Esophagus squamous epithelium (tissue), 5 donors: ENCODE measurements at regions not wholly inside any gene's neighbourhood (a gene's known extent, or its start where the extent isn't known, plus 50 kb on each side); places are given as distances from the start of the nearest gene placed in this dataset.

Source experiments
- DNase-seq: peaks from one replicate; lab custom pipeline; 2025; lab: John Stamatoyannopoulos, UW
- H3K27ac ChIP-seq, 4 donors: fragments of 200-600 bp; sonication (generic); one replicate each; pipeline ENCODE4 v1.5.1; 2016 to 2019; ENCODE audit warnings: mild to moderate bottlenecking in 1 of 4
- H3K27me3 ChIP-seq, 4 donors: fragments of 200-600 bp; sonication (generic); 1 replicate in 3 of 4; 2 replicates in 1 of 4; pipeline versions ENCODE4 v1.5.1 to v1.6.0; 2017 to 2021; ENCODE audit warnings: antibody characterized with exemption in 1 of 4
- H3K36me3 ChIP-seq, 3 donors: fragments of 200-600 bp; sonication (generic); one replicate each; pipeline ENCODE4 v1.5.1; 2016 to 2019
- H3K4me1 ChIP-seq, 3 donors: fragments of 200-600 bp; sonication (generic); one replicate each; pipeline ENCODE4 v1.5.1; 2017 to 2019
- H3K4me3 ChIP-seq, 4 donors: fragments of 200-600 bp; sonication (generic); 1 replicate in 3 of 4; 2 replicates in 1 of 4; pipeline ENCODE4 v1.5.1; 2016 to 2019; ENCODE audit warnings: mild to moderate bottlenecking in 2 of 4, moderate library complexity in 1 of 4
- H3K9me3 ChIP-seq, 3 donors: fragments of 200-600 bp; sonication (generic); one replicate each; pipeline ENCODE4 v1.5.1; 2016 to 2019
- POLR2A ChIP-seq, 4 donors: fragments of 450-650 bp; IDR thresholded peaks; one replicate each; pipeline ENCODE4 v1.6.1; 2017; ENCODE audit warnings: antibody characterized with exemption in 4 of 4, mild to moderate bottlenecking in 4 of 4, moderate library complexity in 3 of 4
- WGBS, 2 donors: methylation state at CpG; one replicate each; pipeline ENCODE4 v1.1.5; 2018; 5-methylcytosine and 5-hydroxymethylcytosine counted together
- intact Hi-C: fragments of 100-400 bp; cut with DNase I; formaldehyde crosslinking; loops from one replicate; pipeline ENCODE4 v1.15.0; 2022
- TF ChIP-seq, protein P1 (sequence below), 6 experiments: fragments of 450-650 bp in 4 of 6; fragments of 200-600 bp in 2 of 6; sonication (generic) in 2 of 6; IDR thresholded peaks; one replicate each; pipeline ENCODE4 v1.5.1; 2016 to 2019; ENCODE audit warnings: antibody characterized with exemption in 6 of 6, mild to moderate bottlenecking in 4 of 6, moderate library complexity in 4 of 6
- donor health status: DM: yes; HTN: yes; CAD: no.

DNA sequence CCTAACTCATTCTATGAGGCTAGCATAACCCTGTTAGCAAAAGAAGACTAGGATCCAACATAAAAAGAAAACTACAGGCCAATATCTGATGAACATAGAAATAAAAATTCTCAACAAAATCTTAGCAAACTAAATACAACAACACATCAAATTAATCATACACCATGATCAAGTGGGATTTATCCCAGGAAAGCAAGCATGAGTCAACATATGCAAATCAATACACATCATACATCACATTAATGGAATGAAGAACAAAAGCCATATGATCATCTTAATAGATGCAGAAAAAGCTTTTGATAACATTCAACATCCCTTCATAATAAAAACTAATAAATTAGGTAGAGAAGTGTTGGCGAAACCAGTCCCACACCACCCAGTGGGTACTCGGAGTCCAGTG is 136.1 kb upstream of the MME start:
- Histone ChIP-seq H3K4me3 (no peak overlapping the region), H3K36me3 (no peaks in the 10 kb centered on the region), H3K27ac (no peak overlapping the region), H3K27me3 (no peaks in the 10 kb centered on the region), H3K4me1 (no peaks in the 10 kb centered on the region), H3K9me3 (peaks cover 0 to 7% (median 0%) of the 10 kb centered on the region in 3 donors)
- intact Hi-C loops, result no loop called here
- WGBS, 2 donors, result 93 to 97% methylated on average over 2 of the region's 2 CpGs
- DNase-seq, result no peak
- TF ChIP-seq POLR2A (IDR thresholded peaks at IDR 0.05), result no peak
- TF ChIP-seq, protein P1, sequence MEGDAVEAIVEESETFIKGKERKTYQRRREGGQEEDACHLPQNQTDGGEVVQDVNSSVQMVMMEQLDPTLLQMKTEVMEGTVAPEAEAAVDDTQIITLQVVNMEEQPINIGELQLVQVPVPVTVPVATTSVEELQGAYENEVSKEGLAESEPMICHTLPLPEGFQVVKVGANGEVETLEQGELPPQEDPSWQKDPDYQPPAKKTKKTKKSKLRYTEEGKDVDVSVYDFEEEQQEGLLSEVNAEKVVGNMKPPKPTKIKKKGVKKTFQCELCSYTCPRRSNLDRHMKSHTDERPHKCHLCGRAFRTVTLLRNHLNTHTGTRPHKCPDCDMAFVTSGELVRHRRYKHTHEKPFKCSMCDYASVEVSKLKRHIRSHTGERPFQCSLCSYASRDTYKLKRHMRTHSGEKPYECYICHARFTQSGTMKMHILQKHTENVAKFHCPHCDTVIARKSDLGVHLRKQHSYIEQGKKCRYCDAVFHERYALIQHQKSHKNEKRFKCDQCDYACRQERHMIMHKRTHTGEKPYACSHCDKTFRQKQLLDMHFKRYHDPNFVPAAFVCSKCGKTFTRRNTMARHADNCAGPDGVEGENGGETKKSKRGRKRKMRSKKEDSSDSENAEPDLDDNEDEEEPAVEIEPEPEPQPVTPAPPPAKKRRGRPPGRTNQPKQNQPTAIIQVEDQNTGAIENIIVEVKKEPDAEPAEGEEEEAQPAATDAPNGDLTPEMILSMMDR (IDR thresholded peaks at IDR 0.05), result no peak

DNA sequence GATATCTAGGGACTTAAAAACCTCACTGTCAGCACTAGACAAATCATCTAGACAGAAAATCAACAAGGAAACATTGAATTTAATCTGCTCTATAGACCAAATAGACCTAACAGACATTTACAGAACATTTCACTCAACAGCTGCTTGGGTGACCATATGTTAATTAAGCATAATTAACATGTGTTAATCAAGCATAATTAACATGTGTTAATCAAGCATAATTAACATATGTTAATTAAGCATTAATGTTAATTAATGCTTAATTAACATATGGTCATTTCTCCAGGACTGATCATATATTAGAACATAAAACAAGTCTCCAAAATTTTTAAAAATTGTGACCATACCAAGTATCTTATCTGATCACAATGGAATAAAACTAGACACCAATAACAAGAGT is 137.3 kb upstream of the MME start:
- DNase-seq, result no peak
- no peaks in the 10 kb centered on the region for H3K4me1 ChIP-seq
- intact Hi-C loops, result no loop called here
- no peaks in the 10 kb centered on the region for H3K36me3 ChIP-seq
- no peak overlapping the region for H3K27ac ChIP-seq
- H3K9me3 ChIP-seq, result peaks cover 0 to 7% (median 0%) of the 10 kb centered on the region in 3 donors
- TF ChIP-seq, protein P1 (IDR thresholded peaks at IDR 0.05), result no peak
- no peak for TF ChIP-seq POLR2A (IDR thresholded peaks at IDR 0.05)
- no peaks in the 10 kb centered on the region for H3K27me3 ChIP-seq
- no peak overlapping the region for H3K4me3 ChIP-seq

DNA sequence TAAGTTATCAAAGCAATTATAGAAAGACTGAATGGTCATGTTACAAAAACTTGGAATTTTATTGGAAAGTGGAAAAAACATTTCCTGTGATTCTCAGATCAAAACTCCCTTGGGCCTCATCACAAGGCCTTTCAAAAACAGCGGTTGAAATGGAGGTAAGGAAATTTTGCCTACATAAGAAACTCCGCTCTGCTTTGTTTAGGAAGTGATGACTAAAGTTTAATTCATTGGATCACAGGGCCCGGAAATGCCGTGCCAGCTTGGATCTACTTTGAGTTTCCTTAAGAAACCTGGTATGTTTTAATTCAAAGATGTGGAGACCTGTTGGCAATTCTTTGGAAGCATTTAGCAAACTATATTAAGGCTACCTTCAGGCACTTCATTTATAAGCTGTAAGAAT is 143.9 kb upstream of the MME start:
- intact Hi-C loops, result no loop called here
- H3K27ac ChIP-seq, result no peak overlapping the region
- no peaks in the 10 kb centered on the region for H3K36me3 ChIP-seq
- H3K4me1 ChIP-seq, result no peaks in the 10 kb centered on the region
- no peaks in the 10 kb centered on the region for H3K27me3 ChIP-seq
- no peak for TF ChIP-seq POLR2A (IDR thresholded peaks at IDR 0.05)
- TF ChIP-seq, protein P1 (IDR thresholded peaks at IDR 0.05), result no peak
- WGBS, 2 donors, result 74 to 87% methylated on average over 4 of the region's 4 CpGs
- no peak overlapping the region for H3K4me3 ChIP-seq
- peaks cover 0 to 7% (median 0%) of the 10 kb centered on the region in 3 donors for H3K9me3 ChIP-seq
- no peak for DNase-seq

DNA sequence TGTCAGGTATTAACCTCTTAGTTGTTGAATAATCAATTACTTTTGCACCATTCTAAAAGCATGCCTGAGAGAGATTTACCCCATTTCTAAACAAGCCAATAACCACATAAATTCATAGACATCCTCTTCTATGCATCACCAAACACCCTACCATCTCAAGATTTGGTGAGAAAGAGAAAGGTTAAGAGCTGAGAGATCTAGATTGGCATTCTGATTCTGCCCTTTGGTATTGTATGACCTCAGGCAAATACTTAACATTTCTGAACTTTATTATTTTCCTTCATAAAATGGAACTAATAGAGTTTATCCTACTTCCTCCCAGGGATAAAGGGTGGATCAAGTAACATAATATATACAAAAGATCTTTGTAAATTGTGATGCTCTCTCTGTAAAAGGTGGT is 146.5 kb upstream of the MME start:
- Histone ChIP-seq H3K9me3 (no peaks in the 10 kb centered on the region), H3K27ac (no peak overlapping the region), H3K36me3 (no peaks in the 10 kb centered on the region), H3K4me1 (no peaks in the 10 kb centered on the region), H3K4me3 (no peak overlapping the region), H3K27me3 (no peaks in the 10 kb centered on the region)
- TF ChIP-seq POLR2A (IDR thresholded peaks at IDR 0.05), result no peak
- TF ChIP-seq, protein P1 (IDR thresholded peaks at IDR 0.05), result no peak
- DNase-seq, result no peak
- intact Hi-C loops, result no loop called here

DNA sequence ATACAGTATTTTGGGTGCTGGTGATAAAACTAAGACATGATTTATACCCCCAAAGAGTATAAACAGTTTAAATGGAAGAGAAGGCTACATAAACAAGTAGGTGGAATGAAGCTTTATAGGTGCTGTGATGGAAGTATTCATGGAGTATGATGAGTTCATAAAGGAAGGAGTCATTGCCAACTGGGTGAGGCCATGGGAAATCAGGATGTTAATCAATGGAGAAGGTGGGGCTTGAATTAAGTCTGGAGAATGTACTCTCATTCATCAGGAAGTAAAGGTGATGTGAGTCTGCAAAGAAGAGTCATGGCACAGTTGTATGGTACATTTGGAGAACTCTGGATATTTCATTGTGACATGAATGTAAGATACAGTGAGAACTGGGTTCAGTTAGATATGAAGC is 147.5 kb upstream of the MME start:
- no peaks in the 10 kb centered on the region for H3K27me3 ChIP-seq
- DNase-seq, result no peak
- TF ChIP-seq POLR2A (IDR thresholded peaks at IDR 0.05), result no peak
- TF ChIP-seq, protein P1 (IDR thresholded peaks at IDR 0.05), result no peak
- H3K36me3 ChIP-seq, result no peaks in the 10 kb centered on the region
- H3K4me3 ChIP-seq, result no peak overlapping the region
- H3K27ac ChIP-seq, result no peak overlapping the region
- no peaks in the 10 kb centered on the region for H3K4me1 ChIP-seq
- intact Hi-C loops, result no loop called here
- H3K9me3 ChIP-seq, result no peaks in the 10 kb centered on the region
